ENCODE measurements at regions not wholly inside any gene's neighbourhood (a gene's known extent, or its start where the extent isn't known, plus 50 kb on each side); places are given as distances from the start of the nearest gene placed in this dataset.

DNA sequence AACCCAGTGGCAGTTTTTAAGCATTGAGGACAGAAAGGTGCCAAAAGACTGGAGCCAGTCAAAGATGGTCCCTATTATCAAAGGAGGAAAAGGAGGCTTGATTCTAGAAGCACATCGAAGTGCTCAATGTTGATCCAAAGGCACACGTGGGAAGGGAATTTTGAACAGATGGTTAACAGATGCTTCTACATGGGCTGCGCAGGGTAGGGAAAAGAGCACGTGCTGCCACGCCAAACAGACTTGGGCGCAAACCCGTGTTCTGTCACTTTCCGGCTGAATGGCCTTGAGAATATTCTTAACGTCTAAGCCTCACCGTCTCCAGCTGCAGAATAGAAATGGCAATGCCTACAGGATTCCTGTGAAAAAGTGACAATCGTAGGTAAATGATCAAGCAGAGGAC is 217.9 kb upstream of the MTNR1B start:
- H3K4me1 ChIP-seq (ENCODE audit: insufficient read depth, low read length): no peaks in the 10 kb centered on the region
- no TSS peak for BruUV-seq (replicated peaks)
- POLR2A ChIA-PET: no interaction called here
- TF ChIP-seq, protein P1, sequence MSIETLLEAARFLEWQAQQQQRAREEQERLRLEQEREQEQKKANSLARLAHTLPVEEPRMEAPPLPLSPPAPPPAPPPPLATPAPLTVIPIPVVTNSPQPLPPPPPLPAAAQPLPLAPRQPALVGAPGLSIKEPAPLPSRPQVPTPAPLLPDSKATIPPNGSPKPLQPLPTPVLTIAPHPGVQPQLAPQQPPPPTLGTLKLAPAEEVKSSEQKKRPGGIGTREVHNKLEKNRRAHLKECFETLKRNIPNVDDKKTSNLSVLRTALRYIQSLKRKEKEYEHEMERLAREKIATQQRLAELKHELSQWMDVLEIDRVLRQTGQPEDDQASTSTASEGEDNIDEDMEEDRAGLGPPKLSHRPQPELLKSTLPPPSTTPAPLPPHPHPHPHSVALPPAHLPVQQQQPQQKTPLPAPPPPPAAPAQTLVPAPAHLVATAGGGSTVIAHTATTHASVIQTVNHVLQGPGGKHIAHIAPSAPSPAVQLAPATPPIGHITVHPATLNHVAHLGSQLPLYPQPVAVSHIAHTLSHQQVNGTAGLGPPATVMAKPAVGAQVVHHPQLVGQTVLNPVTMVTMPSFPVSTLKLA (IDR thresholded peaks at IDR 0.05): peak; percentile 81
- no peak for TF ChIP-seq SNAPC2 (CRISPR knock-in tag; IDR thresholded peaks at IDR 0.05)
- CTCF ChIA-PET (ENCODE audit: low intra/inter-chr PET ratio, low total read pairs): no interaction called here
- ATAC-seq (no peak), DNase-seq (ENCODE audit: low spot score) (no peak), FAIRE-seq (no peak)
- H3K79me2 ChIP-seq (ENCODE audit: insufficient read depth, low read length): no peaks in the 10 kb centered on the region
- no peaks in the 10 kb centered on the region for H3K9me3 ChIP-seq (ENCODE audit: low read length)
- no peak overlapping the region for H3K4me3 ChIP-seq (replicated peaks in 1 of 3; ENCODE audit: insufficient read depth in 1 of 3, low read depth in 2 of 3, low read length in 3 of 3)
- WGBS (ENCODE audit: low lambda C conversion rate): 19% methylated on average over 11 of the region's 11 CpGs
- H3K36me3 ChIP-seq (replicated peaks in 1 of 2; ENCODE audit: control insufficient read depth in 1 of 2, insufficient read depth in 2 of 2, low read length in 2 of 2): no peaks in the 10 kb centered on the region
- no peaks in the 10 kb centered on the region for H4K20me1 ChIP-seq (ENCODE audit: insufficient read depth, low read length)
- in situ Hi-C loops (cut with HindIII; ENCODE audit: extremely low pct_ligation_motif_present, low pct_unique_long_range_greater_than_20kb): no loop called here
- no peak overlapping the region for H3K4me2 ChIP-seq (ENCODE audit: low read depth, low read length)
- no peak overlapping the region for H3K9ac ChIP-seq (ENCODE audit: insufficient read depth, low read depth, low read length)
- no peaks in the 10 kb centered on the region for H3K27me3 ChIP-seq (ENCODE audit: control insufficient read depth in 1 of 2, insufficient read depth in 2 of 2, low read length in 2 of 2)
- no peak overlapping the region for H3K27ac ChIP-seq (ENCODE audit: extremely low read length, insufficient read depth, low read length)
- H2AFZ ChIP-seq (ENCODE audit: low read length): no peak overlapping the region
- intact Hi-C loops (cut with micrococcal nuclease; ENCODE audit: unreplicated experiment): no loop called here

DNA sequence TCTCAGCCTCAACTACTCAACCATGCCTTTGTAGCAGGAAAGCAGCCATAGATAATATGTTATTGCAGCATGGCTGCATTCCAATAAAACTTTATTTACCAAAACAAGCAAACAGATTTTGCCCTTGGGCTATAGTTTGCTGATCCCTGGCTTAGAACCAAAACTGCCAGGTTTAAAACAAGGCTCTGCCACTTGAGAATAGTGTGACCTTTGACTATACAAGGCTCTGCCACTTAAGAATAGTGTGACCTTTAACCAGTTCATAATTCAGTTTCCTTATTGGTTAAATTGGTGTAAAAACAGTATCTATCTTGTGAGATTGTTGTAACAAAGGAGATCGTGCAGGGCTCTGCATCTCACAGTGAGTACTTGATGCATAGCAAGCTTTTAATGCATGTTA is 217.3 kb upstream of the MTNR1B start:
- WGBS (ENCODE audit: low lambda C conversion rate): 8% methylated on average over 1 of the region's 1 CpG
- intact Hi-C loops (cut with micrococcal nuclease; ENCODE audit: unreplicated experiment): no loop called here
- no peak for DNase-seq (ENCODE audit: low spot score)
- Histone ChIP-seq H3K27ac (ENCODE audit: extremely low read length, insufficient read depth, low read length) (no peak overlapping the region), H3K9me3 (ENCODE audit: low read length) (no peaks in the 10 kb centered on the region), H3K4me3 (replicated peaks in 1 of 3; ENCODE audit: insufficient read depth in 1 of 3, low read depth in 2 of 3, low read length in 3 of 3) (no peak overlapping the region), H3K9ac (ENCODE audit: insufficient read depth, low read depth, low read length) (no peak overlapping the region), H3K79me2 (ENCODE audit: insufficient read depth, low read length) (no peaks in the 10 kb centered on the region), H3K27me3 (ENCODE audit: control insufficient read depth in 1 of 2, insufficient read depth in 2 of 2, low read length in 2 of 2) (no peaks in the 10 kb centered on the region), H4K20me1 (ENCODE audit: insufficient read depth, low read length) (no peaks in the 10 kb centered on the region), H3K36me3 (replicated peaks in 1 of 2; ENCODE audit: control insufficient read depth in 1 of 2, insufficient read depth in 2 of 2, low read length in 2 of 2) (no peaks in the 10 kb centered on the region), H2AFZ (ENCODE audit: low read length) (no peak overlapping the region), H3K4me1 (ENCODE audit: insufficient read depth, low read length) (no peaks in the 10 kb centered on the region), H3K4me2 (ENCODE audit: low read depth, low read length) (no peak overlapping the region)
- FAIRE-seq: no peak
- no TSS peak for BruUV-seq (replicated peaks)
- ChIA-PET POLR2A (no interaction called here), CTCF (ENCODE audit: low intra/inter-chr PET ratio, low total read pairs) (no interaction called here)
- in situ Hi-C loops (cut with HindIII; ENCODE audit: extremely low pct_ligation_motif_present, low pct_unique_long_range_greater_than_20kb): no loop called here
- ATAC-seq: no peak
- TF ChIP-seq KLF13 (CRISPR knock-in tag; IDR thresholded peaks at IDR 0.05): no peak
- TF ChIP-seq ZNF333 (CRISPR knock-in tag; IDR thresholded peaks at IDR 0.05; ENCODE audit: borderline replicate concordance): no peak
